ENCODE measurements at regions not wholly inside any gene's neighbourhood (a gene's known extent, or its start where the extent isn't known, plus 50 kb on each side); places are given as distances from the start of the nearest gene placed in this dataset.

- no peak for DNase-seq (ENCODE audit: low read depth in 2 of 2)
Measured at GRCh38 chr5:69024241-69024651, 69.6 kb upstream of the SLC30A5 start.

- DNase-seq (ENCODE audit: low read depth in 2 of 2), result no peak
Measured at GRCh38 chr5:69029292-69029691, 64.5 kb upstream of the SLC30A5 start.

- no peak for DNase-seq (ENCODE audit: low read depth in 2 of 2)
Measured at GRCh38 chr5:69030358-69031062, 63.3 kb upstream of the SLC30A5 start.

- no peak for DNase-seq (ENCODE audit: low read depth in 2 of 2)
Measured at GRCh38 chr5:69032009-69032408, 61.8 kb upstream of the SLC30A5 start.

- DNase-seq (ENCODE audit: low read depth in 2 of 2), result no peak
Measured at GRCh38 chr5:69033690-69034089, 60.1 kb upstream of the SLC30A5 start.

GRCh38 chr5:69034898-69035297, 58.9 kb upstream of the SLC30A5 start:
- DNase-seq (ENCODE audit: low read depth in 2 of 2), result no peak

- no peak for DNase-seq (ENCODE audit: low read depth in 2 of 2)
Measured at GRCh38 chr5:69035665-69036064, 58.1 kb upstream of the SLC30A5 start.

- DNase-seq (ENCODE audit: low read depth in 2 of 2), result no peak
Measured at GRCh38 chr5:69038539-69038938, 55.3 kb upstream of the SLC30A5 start.

GRCh38 chr5:69039829-69040228, 54.0 kb upstream of the SLC30A5 start:
- no peak for DNase-seq (ENCODE audit: low read depth in 2 of 2)

- DNase-seq (ENCODE audit: low read depth in 2 of 2), result no peak
Measured at GRCh38 chr5:69042500-69042899, 51.3 kb upstream of the SLC30A5 start.

- DNase-seq (ENCODE audit: low read depth in 2 of 2), result peak; percentile 56 to 75
Measured at GRCh38 chr5:69042915-69043654, 50.7 kb upstream of the SLC30A5 start.

GRCh38 chr5:69043655-69043996, 50.2 kb upstream of the SLC30A5 start:
- DNase-seq (ENCODE audit: low read depth in 2 of 2), result no peak
